HepG2 (cell line): ENCODE measurements at regions not wholly inside any gene's neighbourhood (a gene's known extent, or its start where the extent isn't known, plus 50 kb on each side); places are given as distances from the start of the nearest gene placed in this dataset.

Source experiments
- ATAC-seq: fragments of 200-7000 bp; cut with Tn5 transposase; 3 replicates; pipeline ENCODE4 v1.9.1; 2020; ENCODE audit warnings: mild to moderate bottlenecking, moderate library complexity
- BruUV-seq: library from RNA; stranded (reverse); fragments of 400-500 nt; replicated peaks from 2 replicates; lab custom pipeline; 2021; lab: Mats Ljungman, UMichigan
- CTCF ChIA-PET: fragments of 300-600 bp; formaldehyde crosslinking; extraction: SDS; loops from one replicate; lab custom pipeline; 2021; ENCODE audit warnings: low total read pairs, inconsistent platforms, low intra/inter-chr PET ratio; lab: Yijun Ruan, JAX
- POLR2A ChIA-PET: fragments of 350-600 bp; sonication (Branson Sonifier 250); formaldehyde crosslinking; loops from one replicate; lab custom pipeline; 2020; ENCODE audit warnings: antibody characterized with exemption, inconsistent platforms; lab: Yijun Ruan, JAX
- DNase-seq: peaks from one replicate; pipeline ENCODE4 v3.0.0-alpha.2; 2015; ENCODE audit warnings: low spot score
- FAIRE-seq: peaks from 3 replicates; lab custom pipeline; 2011; peaks lifted over from hg19 to GRCh38; lab: Jason Lieb, UNC
- H2AFZ ChIP-seq: one replicate; pipeline ENCODE4 v1.6.1; 2011; ENCODE audit warnings: low read length, inconsistent platforms
- H3K27ac ChIP-seq: fragments of 300-600 bp; 3 replicates; pipeline ENCODE4 v1.8.0; 2011; ENCODE audit warnings: mixed run types, mild to moderate bottlenecking, mixed read lengths, low read length, inconsistent platforms; ENCODE audit not compliant: insufficient read depth; ENCODE audit errors: extremely low read length
- H3K27me3 ChIP-seq, 2 experiments: fragments of 200-600 bp in 1 of 2; 2 replicates in 1 of 2; 3 replicates in 1 of 2; pipeline versions ENCODE4 v1.6.0 to v1.8.0; 2011; ENCODE audit warnings: low read length in 2 of 2, mild to moderate bottlenecking in 2 of 2, moderate library complexity in 2 of 2, inconsistent platforms in 1 of 2; ENCODE audit not compliant: insufficient read depth in 2 of 2, control insufficient read depth in 1 of 2
- H3K36me3 ChIP-seq, 2 experiments: fragments of 200-600 bp in 1 of 2; replicated peaks in 1 of 2; 2 replicates in 1 of 2; 3 replicates in 1 of 2; pipeline versions ENCODE4 v1.5.1 to v1.8.0; 2011; ENCODE audit warnings: low read length in 2 of 2, inconsistent platforms in 1 of 2; ENCODE audit not compliant: insufficient read depth in 2 of 2, control insufficient read depth in 1 of 2
- H3K4me1 ChIP-seq: 2 replicates; pipeline ENCODE4 v1.5.1; 2012; ENCODE audit warnings: low read length, inconsistent platforms; ENCODE audit not compliant: insufficient read depth
- H3K4me2 ChIP-seq: 2 replicates; pipeline ENCODE4 v1.6.0; 2011; ENCODE audit warnings: low read depth, low read length, inconsistent platforms
- H3K4me3 ChIP-seq, 3 experiments: fragments of 200-600 bp in 1 of 3; sonication (generic), shearing (Covaris generic) in 1 of 3; replicated peaks in 1 of 3; 2 replicates each; pipeline ENCODE4 v1.5.1; 2011 to 2016; ENCODE audit warnings: low read length in 3 of 3, inconsistent platforms in 2 of 3, low read depth in 2 of 3, mild to moderate bottlenecking in 2 of 3, control low read depth in 1 of 3, mixed read lengths in 1 of 3; ENCODE audit not compliant: insufficient read depth in 1 of 3
- H3K79me2 ChIP-seq: one replicate; pipeline ENCODE4 v1.6.1; 2011; ENCODE audit warnings: low read length, inconsistent platforms; ENCODE audit not compliant: insufficient read depth
- H3K9ac ChIP-seq: 2 replicates; pipeline ENCODE4 v1.6.0; 2011; ENCODE audit warnings: mild to moderate bottlenecking, low read depth, low read length, inconsistent platforms; ENCODE audit not compliant: insufficient read depth
- H3K9me3 ChIP-seq: 2 replicates; pipeline ENCODE4 v1.5.1; 2012; ENCODE audit warnings: mild to moderate bottlenecking, low read length
- H4K20me1 ChIP-seq: 2 replicates; pipeline ENCODE4 v1.6.0; 2011; ENCODE audit warnings: inconsistent platforms, mild to moderate bottlenecking, low read length, moderate library complexity; ENCODE audit not compliant: insufficient read depth
- FOXA3 ChIP-seq: IDR thresholded peaks from 2 replicates; pipeline ENCODE4 v1.6.1; 2016; ENCODE audit warnings: missing genetic modification reagents, missing compliant biosample characterization
- FOXO1 ChIP-seq: sonication (generic); formaldehyde crosslinking; IDR thresholded peaks from 2 replicates; pipeline ENCODE4 v1.4.0; 2020; ENCODE audit warnings: missing genetic modification reagents
- HNF4A ChIP-seq: sonication (generic); formaldehyde crosslinking; IDR thresholded peaks from 2 replicates; pipeline ENCODE4 v1.4.0; 2020; ENCODE audit warnings: missing genetic modification reagents
- POLR2G ChIP-seq: fragments of 200-400 bp; formaldehyde crosslinking; IDR thresholded peaks from 2 replicates; pipeline ENCODE4 v1.6.1; 2018; ENCODE audit warnings: mild to moderate bottlenecking, low read depth, low read length, moderate library complexity
- RCOR2 ChIP-seq: IDR thresholded peaks from 2 replicates; pipeline ENCODE4 v1.6.1; 2016; ENCODE audit warnings: missing biosample characterization, missing genetic modification reagents
- SAP130 ChIP-seq: IDR thresholded peaks from 2 replicates; pipeline ENCODE4 v1.6.1; 2016; ENCODE audit warnings: low read depth
- YY1 ChIP-seq: IDR thresholded peaks from 2 replicates; pipeline ENCODE4 v1.6.1; 2011; ENCODE audit warnings: low read length, low read depth, moderate library complexity, mild to moderate bottlenecking; ENCODE audit not compliant: insufficient read depth, insufficient replicate concordance
- ZNF564 ChIP-seq: sonication (generic); formaldehyde crosslinking; IDR thresholded peaks from 2 replicates; pipeline ENCODE4 v1.8.1; 2023; ENCODE audit warnings: mild to moderate bottlenecking, missing genetic modification reagents
- ZNF773 ChIP-seq: sonication (generic); formaldehyde crosslinking; IDR thresholded peaks from 2 replicates; pipeline ENCODE4 v1.4.0; 2020; ENCODE audit warnings: missing genetic modification reagents, borderline replicate concordance
- WGBS: methylation state at CpG from one replicate; pipeline ENCODE4 v1.1.6; 2017; ENCODE audit warnings: low lambda C conversion rate; 5-methylcytosine and 5-hydroxymethylcytosine counted together
- in situ Hi-C: cut with HindIII; loops from 2 replicates; pipeline ENCODE4 v1.10.0; 2017; ENCODE audit warnings: low pct_unique_long_range_greater_than_20kb; ENCODE audit not compliant: extremely low pct_ligation_motif_present
- intact Hi-C: fragments of 100-400 bp; cut with micrococcal nuclease; formaldehyde crosslinking; loops from one replicate; pipeline ENCODE4 v1.10.0; 2022; ENCODE audit not compliant: unreplicated experiment
- TF ChIP-seq, protein P1 (sequence below): sonication (generic); formaldehyde crosslinking; IDR thresholded peaks from 2 replicates; pipeline ENCODE4 v1.4.0; 2020; ENCODE audit warnings: low read depth, mild to moderate bottlenecking, missing genetic modification reagents
- TF ChIP-seq, protein P2 (sequence below): sonication (generic); formaldehyde crosslinking; IDR thresholded peaks from 2 replicates; pipeline ENCODE4 v1.4.0; 2020; ENCODE audit warnings: mild to moderate bottlenecking, low read depth, missing genetic modification reagents
- TF ChIP-seq, protein P3 (sequence below): sonication (generic); formaldehyde crosslinking; IDR thresholded peaks from 2 replicates; pipeline ENCODE4 v1.4.0; 2020; ENCODE audit warnings: mild to moderate bottlenecking, missing genetic modification reagents

DNA sequence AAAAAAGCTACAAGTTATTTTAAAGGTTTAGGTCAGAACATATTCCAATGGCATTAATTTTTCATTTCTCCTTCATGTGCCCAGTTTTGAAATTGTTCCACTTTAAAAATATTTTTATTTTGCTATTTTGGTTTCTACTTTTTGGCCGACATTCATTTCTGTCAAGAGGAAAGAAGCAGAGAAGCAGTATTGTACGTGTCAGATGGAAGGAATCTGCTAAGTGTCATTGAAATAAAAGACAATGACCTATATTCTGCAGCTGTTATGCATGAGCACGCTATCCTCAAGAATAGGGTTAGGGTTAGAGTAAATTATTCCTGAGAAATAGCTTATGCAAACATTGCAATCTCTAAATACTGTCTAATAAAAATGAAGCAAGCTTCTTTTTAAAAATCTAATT is 941.7 kb downstream of the TUSC7 start:
- no peak overlapping the region for H3K4me3 ChIP-seq
- ATAC-seq (no peak), FAIRE-seq (no peak), DNase-seq (no peak)
- no peaks in the 10 kb centered on the region for H3K27me3 ChIP-seq
- in situ Hi-C loops, result no loop called here
- TF ChIP-seq ZNF564, result no peak
- TF ChIP-seq FOXO1 (CRISPR knock-in tag), result no peak
- TF ChIP-seq ZNF773 (CRISPR knock-in tag), result no peak
- TF ChIP-seq FOXA3 (CRISPR knock-in tag), result no peak
- TF ChIP-seq YY1, result no peak
- TF ChIP-seq SAP130, result no peak
- TF ChIP-seq, protein P1, sequence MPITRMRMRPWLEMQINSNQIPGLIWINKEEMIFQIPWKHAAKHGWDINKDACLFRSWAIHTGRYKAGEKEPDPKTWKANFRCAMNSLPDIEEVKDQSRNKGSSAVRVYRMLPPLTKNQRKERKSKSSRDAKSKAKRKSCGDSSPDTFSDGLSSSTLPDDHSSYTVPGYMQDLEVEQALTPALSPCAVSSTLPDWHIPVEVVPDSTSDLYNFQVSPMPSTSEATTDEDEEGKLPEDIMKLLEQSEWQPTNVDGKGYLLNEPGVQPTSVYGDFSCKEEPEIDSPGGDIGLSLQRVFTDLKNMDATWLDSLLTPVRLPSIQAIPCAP, result no peak
- TF ChIP-seq RCOR2 (CRISPR knock-in tag), result no peak
- TF ChIP-seq, protein P2, sequence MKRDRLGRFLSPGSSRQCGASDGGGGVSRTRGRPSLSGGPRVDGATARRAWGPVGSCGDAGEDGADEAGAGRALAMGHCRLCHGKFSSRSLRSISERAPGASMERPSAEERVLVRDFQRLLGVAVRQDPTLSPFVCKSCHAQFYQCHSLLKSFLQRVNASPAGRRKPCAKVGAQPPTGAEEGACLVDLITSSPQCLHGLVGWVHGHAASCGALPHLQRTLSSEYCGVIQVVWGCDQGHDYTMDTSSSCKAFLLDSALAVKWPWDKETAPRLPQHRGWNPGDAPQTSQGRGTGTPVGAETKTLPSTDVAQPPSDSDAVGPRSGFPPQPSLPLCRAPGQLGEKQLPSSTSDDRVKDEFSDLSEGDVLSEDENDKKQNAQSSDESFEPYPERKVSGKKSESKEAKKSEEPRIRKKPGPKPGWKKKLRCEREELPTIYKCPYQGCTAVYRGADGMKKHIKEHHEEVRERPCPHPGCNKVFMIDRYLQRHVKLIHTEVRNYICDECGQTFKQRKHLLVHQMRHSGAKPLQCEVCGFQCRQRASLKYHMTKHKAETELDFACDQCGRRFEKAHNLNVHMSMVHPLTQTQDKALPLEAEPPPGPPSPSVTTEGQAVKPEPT (CRISPR knock-in tag), result no peak
- TF ChIP-seq HNF4A (CRISPR knock-in tag), result no peak
- TF ChIP-seq, protein P3, sequence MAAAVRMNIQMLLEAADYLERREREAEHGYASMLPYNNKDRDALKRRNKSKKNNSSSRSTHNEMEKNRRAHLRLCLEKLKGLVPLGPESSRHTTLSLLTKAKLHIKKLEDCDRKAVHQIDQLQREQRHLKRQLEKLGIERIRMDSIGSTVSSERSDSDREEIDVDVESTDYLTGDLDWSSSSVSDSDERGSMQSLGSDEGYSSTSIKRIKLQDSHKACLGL (CRISPR knock-in tag), result no peak
- no peak for TF ChIP-seq POLR2G
- H3K9ac ChIP-seq, result no peak overlapping the region
- H3K4me1 ChIP-seq, result no peaks in the 10 kb centered on the region
- H3K4me2 ChIP-seq, result no peak overlapping the region
- ChIA-PET POLR2A (no interaction called here), CTCF (no interaction called here)
- no peaks in the 10 kb centered on the region for H3K79me2 ChIP-seq
- no peaks in the 10 kb centered on the region for H3K9me3 ChIP-seq
- H3K27ac ChIP-seq, result no peak overlapping the region
- no peak overlapping the region for H2AFZ ChIP-seq
- intact Hi-C loops, result no loop called here
- WGBS, result 2% methylated on average over 3 of the region's 3 CpGs
- no TSS peak for BruUV-seq
- no peaks in the 10 kb centered on the region for H4K20me1 ChIP-seq
- no peaks in the 10 kb centered on the region for H3K36me3 ChIP-seq
